ENCODE measurements at regions not wholly inside any gene's neighbourhood (a gene's known extent, or its start where the extent isn't known, plus 50 kb on each side); places are given as distances from the start of the nearest gene placed in this dataset.

DNA sequence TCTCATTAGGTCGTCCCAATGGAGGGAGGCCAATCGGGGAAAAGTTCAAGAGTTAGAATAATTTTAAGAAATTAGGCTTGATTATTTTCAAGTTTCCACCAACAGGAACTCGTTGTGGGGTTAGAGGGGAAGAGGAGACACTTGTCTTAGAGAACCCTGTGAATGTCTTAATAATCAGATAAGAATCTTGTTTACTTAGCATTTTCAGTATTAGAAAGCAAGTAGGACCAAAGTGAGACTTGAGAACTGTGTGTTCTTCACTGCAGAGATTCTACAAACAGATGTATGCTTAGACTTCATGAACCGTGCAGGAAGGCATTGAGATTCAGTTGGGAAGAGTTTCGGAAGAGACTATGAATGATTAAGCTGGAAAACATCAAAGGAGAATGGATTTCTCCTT lies 69.0 kb upstream of the HMHB1 start:
- H3K27me3 ChIP-seq (ENCODE audit: insufficient read depth, low read depth): no peaks in the 10 kb centered on the region
- H3K4me2 ChIP-seq: no peak overlapping the region
- H4K20me1 ChIP-seq (ENCODE audit: insufficient read depth): no peaks in the 10 kb centered on the region
- TF ChIP-seq, protein P1, sequence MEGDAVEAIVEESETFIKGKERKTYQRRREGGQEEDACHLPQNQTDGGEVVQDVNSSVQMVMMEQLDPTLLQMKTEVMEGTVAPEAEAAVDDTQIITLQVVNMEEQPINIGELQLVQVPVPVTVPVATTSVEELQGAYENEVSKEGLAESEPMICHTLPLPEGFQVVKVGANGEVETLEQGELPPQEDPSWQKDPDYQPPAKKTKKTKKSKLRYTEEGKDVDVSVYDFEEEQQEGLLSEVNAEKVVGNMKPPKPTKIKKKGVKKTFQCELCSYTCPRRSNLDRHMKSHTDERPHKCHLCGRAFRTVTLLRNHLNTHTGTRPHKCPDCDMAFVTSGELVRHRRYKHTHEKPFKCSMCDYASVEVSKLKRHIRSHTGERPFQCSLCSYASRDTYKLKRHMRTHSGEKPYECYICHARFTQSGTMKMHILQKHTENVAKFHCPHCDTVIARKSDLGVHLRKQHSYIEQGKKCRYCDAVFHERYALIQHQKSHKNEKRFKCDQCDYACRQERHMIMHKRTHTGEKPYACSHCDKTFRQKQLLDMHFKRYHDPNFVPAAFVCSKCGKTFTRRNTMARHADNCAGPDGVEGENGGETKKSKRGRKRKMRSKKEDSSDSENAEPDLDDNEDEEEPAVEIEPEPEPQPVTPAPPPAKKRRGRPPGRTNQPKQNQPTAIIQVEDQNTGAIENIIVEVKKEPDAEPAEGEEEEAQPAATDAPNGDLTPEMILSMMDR (conservative IDR thresholded peaks at IDR 0.05; ENCODE audit: low read depth, low read length): no peak
- H2AFZ ChIP-seq (ENCODE audit: low read depth): no peak overlapping the region
- H3K4me1 ChIP-seq (ENCODE audit: low read depth, poor library complexity, severe bottlenecking): no peaks in the 10 kb centered on the region
- no peaks in the 10 kb centered on the region for H3K79me2 ChIP-seq (ENCODE audit: insufficient read depth, low read depth)
- H3K27ac ChIP-seq: no peak overlapping the region
- H3K36me3 ChIP-seq (ENCODE audit: insufficient read depth): no peaks in the 10 kb centered on the region
- H3K9ac ChIP-seq: no peak overlapping the region
- H3K4me3 ChIP-seq (IDR thresholded peaks at IDR 0.05; ENCODE audit: insufficient read depth, low read depth, low read length): no peak overlapping the region

DNA sequence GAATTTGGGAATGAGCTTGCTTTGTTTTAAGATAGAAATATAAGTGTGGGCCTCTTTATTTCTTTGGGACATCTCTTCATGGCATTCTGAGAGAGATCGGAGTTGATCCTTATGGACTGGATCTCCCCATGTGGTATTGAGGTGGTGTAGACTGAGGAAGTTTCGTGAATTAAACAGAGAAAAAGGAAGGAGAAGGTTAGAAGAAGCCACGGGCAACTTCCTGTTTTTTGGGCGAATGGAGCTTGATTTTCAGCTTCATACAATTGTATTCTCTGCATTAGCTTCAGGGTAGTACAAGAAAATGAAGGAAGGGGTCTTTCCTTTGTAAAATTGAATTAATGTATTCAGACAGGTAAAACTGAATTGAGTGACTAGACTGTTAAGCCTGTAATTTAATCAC lies 70.5 kb upstream of the HMHB1 start:
- no peaks in the 10 kb centered on the region for H3K36me3 ChIP-seq (ENCODE audit: insufficient read depth)
- H3K27ac ChIP-seq: no peak overlapping the region
- no peaks in the 10 kb centered on the region for H3K4me1 ChIP-seq (ENCODE audit: low read depth, poor library complexity, severe bottlenecking)
- TF ChIP-seq, protein P1 (conservative IDR thresholded peaks at IDR 0.05; ENCODE audit: low read depth, low read length): no peak
- no peak overlapping the region for H3K9ac ChIP-seq
- no peak overlapping the region for H2AFZ ChIP-seq (ENCODE audit: low read depth)
- no peak overlapping the region for H3K4me2 ChIP-seq
- no peak overlapping the region for H3K4me3 ChIP-seq (IDR thresholded peaks at IDR 0.05; ENCODE audit: insufficient read depth, low read depth, low read length)
- H4K20me1 ChIP-seq (ENCODE audit: insufficient read depth): no peaks in the 10 kb centered on the region
- no peaks in the 10 kb centered on the region for H3K27me3 ChIP-seq (ENCODE audit: insufficient read depth, low read depth)
- no peaks in the 10 kb centered on the region for H3K79me2 ChIP-seq (ENCODE audit: insufficient read depth, low read depth)

DNA sequence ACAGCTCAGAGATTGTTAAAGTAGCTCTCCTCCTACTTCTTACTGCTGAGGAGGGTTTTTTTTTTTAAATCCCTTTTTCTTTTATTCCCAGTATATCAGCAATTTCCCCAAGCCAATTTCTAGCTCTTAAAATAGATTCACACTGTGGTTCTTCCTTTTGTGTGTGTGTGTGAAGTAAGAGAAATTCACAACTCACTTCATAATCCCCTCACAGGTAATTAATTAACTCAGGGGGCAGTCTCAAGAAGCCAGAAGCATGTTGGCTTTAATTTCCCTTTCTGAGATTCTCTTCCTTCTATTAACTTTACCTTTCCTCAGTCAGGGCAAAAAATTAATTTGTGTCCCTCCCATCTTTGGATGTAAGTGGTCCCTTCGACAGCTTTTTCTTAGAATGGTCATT lies 71.0 kb upstream of the HMHB1 start:
- no peaks in the 10 kb centered on the region for H3K36me3 ChIP-seq (ENCODE audit: insufficient read depth)
- H4K20me1 ChIP-seq (ENCODE audit: insufficient read depth): no peaks in the 10 kb centered on the region
- no peak overlapping the region for H3K27ac ChIP-seq
- no peak overlapping the region for H2AFZ ChIP-seq (ENCODE audit: low read depth)
- H3K79me2 ChIP-seq (ENCODE audit: insufficient read depth, low read depth): no peaks in the 10 kb centered on the region
- H3K4me2 ChIP-seq: no peak overlapping the region
- no peak overlapping the region for H3K9ac ChIP-seq
- no peak overlapping the region for H3K4me3 ChIP-seq (IDR thresholded peaks at IDR 0.05; ENCODE audit: insufficient read depth, low read depth, low read length)
- TF ChIP-seq, protein P1 (conservative IDR thresholded peaks at IDR 0.05; ENCODE audit: low read depth, low read length): no peak
- H3K27me3 ChIP-seq (ENCODE audit: insufficient read depth, low read depth): no peaks in the 10 kb centered on the region
- no peaks in the 10 kb centered on the region for H3K4me1 ChIP-seq (ENCODE audit: low read depth, poor library complexity, severe bottlenecking)

DNA sequence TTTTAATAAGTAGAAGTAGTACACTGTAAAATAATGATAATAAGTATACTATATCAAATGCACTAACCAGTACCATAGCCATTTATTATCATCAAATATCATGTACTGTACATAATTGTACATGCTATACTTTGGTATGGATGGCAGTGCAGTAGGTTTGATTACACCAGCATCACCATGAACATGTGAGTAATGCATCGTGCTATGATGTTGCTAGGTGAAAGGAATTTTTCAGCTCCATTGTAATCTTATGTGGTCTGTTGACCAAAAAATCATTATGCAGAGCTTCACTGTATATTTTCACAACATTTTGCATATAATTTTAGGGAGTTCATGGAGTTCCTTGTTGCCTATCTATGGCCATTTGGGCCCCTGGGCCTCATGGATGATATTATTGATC lies 72.2 kb upstream of the HMHB1 start:
- Histone ChIP-seq H3K4me1 (ENCODE audit: low read depth, poor library complexity, severe bottlenecking) (no peaks in the 10 kb centered on the region), H3K4me2 (no peak overlapping the region), H2AFZ (ENCODE audit: low read depth) (no peak overlapping the region), H3K27me3 (ENCODE audit: insufficient read depth, low read depth) (no peaks in the 10 kb centered on the region), H3K4me3 (IDR thresholded peaks at IDR 0.05; ENCODE audit: insufficient read depth, low read depth, low read length) (no peak overlapping the region), H3K27ac (no peak overlapping the region), H3K9ac (no peak overlapping the region), H4K20me1 (ENCODE audit: insufficient read depth) (no peaks in the 10 kb centered on the region), H3K79me2 (ENCODE audit: insufficient read depth, low read depth) (no peaks in the 10 kb centered on the region), H3K36me3 (ENCODE audit: insufficient read depth) (no peaks in the 10 kb centered on the region)
- TF ChIP-seq, protein P1 (conservative IDR thresholded peaks at IDR 0.05; ENCODE audit: low read depth, low read length): no peak
